H9 (cell line): ENCODE measurements at regions not wholly inside any gene's neighbourhood (a gene's known extent, or its start where the extent isn't known, plus 50 kb on each side); places are given as distances from the start of the nearest gene placed in this dataset.

Experiments used
- DNase-seq: peaks from one replicate; pipeline ENCODE4 v3.0.0-alpha.2; 2017
- H2AFZ ChIP-seq: one replicate; pipeline ENCODE4 v1.6.1; 2013; ENCODE audit warnings: mild to moderate bottlenecking, low read length, control low read depth, moderate library complexity
- H2AK5ac ChIP-seq: 2 replicates; pipeline ENCODE4 v1.6.1; 2013; ENCODE audit warnings: low read length, control low read depth, mixed read lengths; ENCODE audit not compliant: insufficient read length
- H2BK120ac ChIP-seq: one replicate; pipeline ENCODE4 v1.6.1; 2013; ENCODE audit warnings: low read depth, mild to moderate bottlenecking, low read length, control low read depth, inconsistent platforms; ENCODE audit not compliant: poor library complexity, severe bottlenecking
- H2BK12ac ChIP-seq: 2 replicates; pipeline ENCODE4 v1.6.1; 2013; ENCODE audit warnings: low read length, control low read depth, mixed read lengths, low read depth; ENCODE audit not compliant: insufficient read length
- H2BK15ac ChIP-seq: 2 replicates; pipeline ENCODE4 v1.6.1; 2013; ENCODE audit warnings: low read depth, low read length, control low read depth
- H2BK20ac ChIP-seq: one replicate; pipeline ENCODE4 v1.6.1; 2013; ENCODE audit warnings: low read depth, mild to moderate bottlenecking, low read length, control low read depth, inconsistent platforms; ENCODE audit not compliant: poor library complexity, severe bottlenecking
- H2BK5ac ChIP-seq: 2 replicates; pipeline ENCODE4 v1.6.1; 2013; ENCODE audit warnings: low read length, control low read depth, mixed read lengths; ENCODE audit not compliant: insufficient read length
- H3K14ac ChIP-seq: 2 replicates; pipeline ENCODE4 v1.6.1; 2013; ENCODE audit warnings: low read length, control low read depth; ENCODE audit not compliant: insufficient read depth
- H3K18ac ChIP-seq: 2 replicates; pipeline ENCODE4 v1.6.1; 2013; ENCODE audit warnings: low read depth, mild to moderate bottlenecking, mixed read lengths, low read length, control low read depth; ENCODE audit not compliant: insufficient read length
- H3K23ac ChIP-seq: 2 replicates; pipeline ENCODE4 v1.6.1; 2013; ENCODE audit warnings: low read length, control low read depth, mixed read lengths, low read depth; ENCODE audit not compliant: insufficient read length
- H3K23me2 ChIP-seq: 2 replicates; pipeline ENCODE4 v1.6.1; 2013; ENCODE audit warnings: low read depth, mild to moderate bottlenecking, mixed read lengths, low read length, control low read depth; ENCODE audit not compliant: insufficient read length, poor library complexity, severe bottlenecking
- H3K27ac ChIP-seq: 2 replicates; pipeline ENCODE4 v1.5.1; 2013; ENCODE audit warnings: low read length, control low read depth, mixed read lengths, low read depth; ENCODE audit not compliant: insufficient read length
- H3K27me3 ChIP-seq: 2 replicates; pipeline ENCODE4 v1.6.1; 2013; ENCODE audit warnings: low read length, control low read depth, inconsistent platforms; ENCODE audit not compliant: insufficient read depth
- H3K4ac ChIP-seq: 2 replicates; pipeline ENCODE4 v1.6.1; 2013; ENCODE audit warnings: low read depth, mild to moderate bottlenecking, control low read depth, inconsistent platforms, low read length, moderate library complexity
- H3K4me1 ChIP-seq: 2 replicates; pipeline ENCODE4 v1.6.1; 2013; ENCODE audit warnings: low read length, control low read depth, inconsistent platforms; ENCODE audit not compliant: insufficient read depth
- H3K4me2 ChIP-seq: 2 replicates; pipeline ENCODE4 v1.6.1; 2013; ENCODE audit warnings: low read length, control low read depth, mixed read lengths; ENCODE audit not compliant: insufficient read length, insufficient read depth
- H3K56ac ChIP-seq: 2 replicates; pipeline ENCODE4 v1.6.1; 2013; ENCODE audit warnings: low read depth, mild to moderate bottlenecking, mixed read lengths, low read length, control low read depth; ENCODE audit not compliant: insufficient read length
- H3K79me1 ChIP-seq: 2 replicates; pipeline ENCODE4 v1.6.1; 2013; ENCODE audit warnings: low read depth, mild to moderate bottlenecking, moderate library complexity, low read length, control low read depth, inconsistent platforms; ENCODE audit not compliant: insufficient read depth, poor library complexity, severe bottlenecking
- H3K79me2 ChIP-seq: 2 replicates; pipeline ENCODE4 v1.6.1; 2013; ENCODE audit warnings: low read length, control low read depth, inconsistent platforms; ENCODE audit not compliant: insufficient read depth
- H3K9ac ChIP-seq: 2 replicates; pipeline ENCODE4 v1.6.1; 2013; ENCODE audit warnings: low read length, control low read depth, mixed read lengths; ENCODE audit not compliant: insufficient read length; ENCODE audit errors: extremely low read depth
- H3K9me3 ChIP-seq: one replicate; pipeline ENCODE4 v1.6.1; 2013; ENCODE audit warnings: low read depth, low read length, inconsistent platforms; ENCODE audit not compliant: control insufficient read depth
- H3T11ph ChIP-seq: one replicate; pipeline ENCODE4 v1.6.1; 2013; ENCODE audit warnings: mild to moderate bottlenecking, low read length, control low read depth, inconsistent platforms
- H4K20me1 ChIP-seq: one replicate; pipeline ENCODE4 v1.6.1; 2013; ENCODE audit not compliant: control insufficient read depth, insufficient read length, insufficient read depth
- H4K5ac ChIP-seq: 2 replicates; pipeline ENCODE4 v1.6.1; 2013; ENCODE audit warnings: low read depth, mild to moderate bottlenecking, mixed read lengths, low read length, control low read depth; ENCODE audit not compliant: insufficient read length
- H4K8ac ChIP-seq: replicated peaks from 2 replicates; pipeline ENCODE4 v1.6.1; 2013; ENCODE audit warnings: low read length, control low read depth, mixed read lengths, low read depth; ENCODE audit not compliant: insufficient read length
- H4K91ac ChIP-seq: 2 replicates; pipeline ENCODE4 v1.6.1; 2013; ENCODE audit warnings: low read depth, mild to moderate bottlenecking, moderate library complexity, mixed read lengths, low read length, control low read depth; ENCODE audit not compliant: insufficient read length
- H3K27ac Mint-ChIP-seq, 3 experiments: 2 replicates in 2 of 3; 3 replicates in 1 of 3; pipeline ENCODE4 v1.8.0; 2020 to 2021; ENCODE audit warnings: mixed read lengths in 3 of 3, mild to moderate bottlenecking in 1 of 3, moderate library complexity in 1 of 3
- H3K27me3 Mint-ChIP-seq: 2 replicates; pipeline ENCODE4 v1.8.0; 2021; ENCODE audit warnings: low read depth, mild to moderate bottlenecking, moderate library complexity, mixed read lengths
- H3K36me3 Mint-ChIP-seq, 3 experiments: 2 replicates in 2 of 3; 3 replicates in 1 of 3; pipeline ENCODE4 v1.8.0; 2020 to 2021; ENCODE audit warnings: low read depth in 3 of 3, mixed read lengths in 3 of 3; ENCODE audit not compliant: insufficient read depth in 1 of 3
- H3K4me1 Mint-ChIP-seq, 2 experiments: 2 replicates each; pipeline ENCODE4 v1.8.0; 2020; ENCODE audit warnings: mixed read lengths in 2 of 2
- H3K4me3 Mint-ChIP-seq, 2 experiments: 2 replicates in 1 of 2; 3 replicates in 1 of 2; pipeline ENCODE4 v1.8.0; 2020 to 2021; ENCODE audit warnings: mild to moderate bottlenecking in 2 of 2, mixed read lengths in 2 of 2, moderate library complexity in 1 of 2
- H3K9me3 Mint-ChIP-seq, 2 experiments: 2 replicates in 1 of 2; 3 replicates in 1 of 2; pipeline ENCODE4 v1.8.0; 2020; ENCODE audit warnings: mild to moderate bottlenecking in 2 of 2, mixed read lengths in 2 of 2, moderate library complexity in 1 of 2
- CTCF ChIP-seq: fragments of 200-600 bp; sonication (generic); conservative IDR thresholded peaks from 3 replicates; pipeline ENCODE4 v1.8.0; 2021; ENCODE audit warnings: antibody characterized with exemption, mild to moderate bottlenecking

- Histone ChIP-seq H3T11ph (no peak overlapping the region), H4K91ac (no peak overlapping the region), H3K79me2 (no peaks in the 10 kb centered on the region), H3K56ac (no peak overlapping the region), H2BK120ac (no peak overlapping the region), H2AFZ (no peak overlapping the region), H2BK15ac (no peak overlapping the region), H2BK5ac (no peak overlapping the region), H3K4me2 (no peak overlapping the region), H4K5ac (no peak overlapping the region), H3K27me3 (no peaks in the 10 kb centered on the region), H3K14ac (no peak overlapping the region), H3K9ac (no peak overlapping the region), H3K4ac (no peak overlapping the region), H4K8ac (no peak overlapping the region), H2BK20ac (no peak overlapping the region), H3K23ac (no peak overlapping the region), H2BK12ac (no peak overlapping the region), H4K20me1 (no peaks in the 10 kb centered on the region), H3K18ac (no peak overlapping the region), H3K79me1 (no peaks in the 10 kb centered on the region), H3K27ac (no peak overlapping the region), H3K9me3 (no peaks in the 10 kb centered on the region), H3K4me1 (no peaks in the 10 kb centered on the region), H2AK5ac (no peak overlapping the region), H3K23me2 (no peaks in the 10 kb centered on the region)
- Mint-ChIP-seq H3K9me3 (no peaks in the 10 kb centered on the region), H3K27me3 (no peaks in the 10 kb centered on the region), H3K4me3 (no peak overlapping the region), H3K4me1 (peaks cover 0 to 8% of the 10 kb centered on the region in 2 experiments; a peak in 2 of 4 replicates), H3K36me3 (no peaks in the 10 kb centered on the region), H3K27ac (no peak overlapping the region)
- DNase-seq: no peak
- TF ChIP-seq CTCF: no peak
Observed at GRCh38 chr2:187689372-187689771, 135.1 kb upstream of the TFPI start.
